ELR (cell line): ENCODE measurements at regions not wholly inside any gene's neighbourhood (a gene's known extent, or its start where the extent isn't known, plus 50 kb on each side); places are given as distances from the start of the nearest gene placed in this dataset.

Experiments used
- DNase-seq: peaks from one replicate; pipeline ENCODE4 v3.0.0-alpha.2; 2015; ENCODE audit warnings: low read depth

GRCh38 chr2:79453918-79454317 lies 58.9 kb upstream of the CTNNA2 start:
- DNase-seq, result peak; percentile 2

- DNase-seq, result no peak
Measured at GRCh38 chr2:79452651-79453050, 60.2 kb upstream of the CTNNA2 start.

- DNase-seq, result no peak
Measured at GRCh38 chr2:79447463-79447862, 65.4 kb upstream of the CTNNA2 start.

DNA sequence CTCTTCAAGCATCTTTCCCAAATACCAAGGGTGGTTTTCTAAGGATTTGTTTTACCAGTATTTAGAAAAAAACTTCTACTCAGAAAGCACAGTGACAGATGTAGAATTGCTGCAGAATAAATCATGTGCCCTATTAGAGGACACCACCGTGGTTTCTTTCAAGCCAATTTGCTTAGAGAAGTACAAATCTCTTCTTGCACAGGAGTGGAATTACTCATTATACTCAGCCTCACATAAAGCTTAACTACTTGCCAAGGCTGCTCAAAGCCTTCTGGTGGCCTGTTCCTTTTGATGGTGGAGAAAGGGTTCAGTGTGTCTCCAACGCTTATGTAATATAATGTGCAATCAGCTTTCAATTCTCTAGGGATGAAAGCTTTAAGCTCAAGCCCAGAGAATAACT lies 66.5 kb upstream of the CTNNA2 start:
- DNase-seq, result no peak

DNA sequence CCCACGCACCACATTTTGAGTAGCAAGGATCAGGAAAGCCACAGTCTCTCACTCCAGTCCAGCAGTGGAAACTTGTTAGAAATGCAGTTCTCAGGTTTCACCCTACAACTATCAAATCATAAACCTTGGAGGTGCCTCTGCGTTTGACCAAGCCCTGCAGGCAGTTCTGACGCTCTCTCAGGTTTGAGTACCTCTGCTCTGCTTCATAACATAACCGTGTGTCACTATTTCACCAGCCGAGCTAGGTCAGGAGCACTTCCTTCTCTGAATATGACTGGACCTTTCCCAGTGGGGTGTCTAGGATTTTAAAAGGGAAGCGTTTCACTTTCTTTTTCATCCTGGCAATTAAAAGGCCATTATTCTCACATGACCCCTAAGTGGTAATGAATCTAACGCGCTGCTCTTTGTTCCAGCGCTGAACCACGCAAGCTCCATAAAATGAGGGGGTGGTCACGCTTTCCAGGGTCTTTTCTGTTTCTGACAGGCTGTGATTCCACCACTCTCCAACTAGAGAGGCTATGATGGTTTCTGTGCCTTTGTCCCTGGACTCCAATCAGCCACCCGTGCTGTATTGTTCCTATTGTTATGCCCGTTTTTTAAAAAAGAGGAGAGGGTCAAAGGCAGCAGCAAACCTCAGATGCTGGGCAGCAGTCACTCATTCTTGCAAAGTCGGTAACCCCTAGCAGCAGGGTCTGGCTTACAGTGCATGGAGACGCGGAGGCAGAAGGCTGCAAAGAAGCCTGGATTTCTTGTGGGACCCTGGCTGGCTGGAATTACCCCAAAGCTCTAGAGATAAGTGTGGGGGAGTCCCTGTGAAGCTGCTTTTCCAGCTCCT lies 75.2 kb upstream of the CTNNA2 start:
- peak; percentile 1 for DNase-seq

DNA sequence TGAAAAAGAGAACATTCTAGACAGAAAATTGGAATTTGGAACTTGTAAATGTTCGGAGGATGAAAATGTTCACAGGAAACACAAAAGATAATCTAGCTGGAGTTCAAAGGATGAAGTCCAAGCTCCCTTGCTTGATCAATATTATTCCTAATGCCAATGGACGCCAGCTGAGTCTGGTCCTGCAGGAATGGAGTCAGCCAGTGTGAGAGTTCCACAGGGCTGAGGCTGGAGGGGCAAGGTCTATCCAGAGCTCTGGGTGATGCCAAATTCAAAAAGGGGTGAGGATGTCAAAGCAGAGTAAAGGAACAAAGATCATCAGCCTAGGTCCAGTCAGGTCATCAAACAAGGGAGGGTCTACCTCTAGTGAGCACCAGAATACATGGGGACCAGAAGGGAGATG lies 78.5 kb upstream of the CTNNA2 start:
- DNase-seq, result no peak

GRCh38 chr2:79432731-79433146 lies 80.1 kb upstream of the CTNNA2 start:
- no peak for DNase-seq

GRCh38 chr2:79428745-79429144 lies 84.1 kb upstream of the CTNNA2 start:
- DNase-seq, result no peak

DNA sequence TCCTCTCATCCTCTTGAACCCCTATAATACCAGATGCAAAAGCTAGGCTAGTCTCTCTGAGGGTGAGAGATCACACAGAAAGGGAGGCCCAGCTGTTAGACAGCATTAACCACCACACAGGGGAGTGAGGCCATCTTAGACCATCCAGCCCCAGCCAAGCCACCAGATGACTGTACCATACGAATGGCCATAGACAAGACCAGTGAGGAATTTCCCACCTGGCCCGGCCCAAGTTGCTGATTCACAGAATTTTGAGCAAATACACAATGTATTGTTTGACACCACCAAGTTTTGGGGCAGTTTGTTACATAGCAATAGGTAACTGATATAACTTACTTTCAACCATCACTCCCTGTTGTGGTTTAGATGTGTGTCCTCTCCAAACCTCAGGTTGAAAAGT lies 98.2 kb upstream of the CTNNA2 start:
- DNase-seq, result no peak

DNA sequence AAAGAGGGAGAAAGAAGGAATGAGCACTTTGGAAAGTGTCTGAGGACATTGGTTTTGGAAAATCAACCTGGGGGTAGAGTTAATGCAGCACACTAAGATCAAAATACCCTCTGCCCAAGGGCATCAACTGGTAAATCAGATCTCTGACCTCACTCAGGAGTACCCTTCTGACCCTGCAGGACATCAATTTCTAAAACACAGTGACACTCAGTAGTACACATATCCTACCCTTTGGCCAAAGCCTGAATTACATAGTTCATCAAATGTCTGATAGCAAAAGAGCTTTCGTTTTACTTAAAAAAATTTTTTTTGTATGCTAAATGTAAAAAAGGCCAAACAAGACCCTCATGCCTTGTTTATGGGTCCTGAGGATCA lies 118.4 kb upstream of the CTNNA2 start:
- no peak for DNase-seq

DNA sequence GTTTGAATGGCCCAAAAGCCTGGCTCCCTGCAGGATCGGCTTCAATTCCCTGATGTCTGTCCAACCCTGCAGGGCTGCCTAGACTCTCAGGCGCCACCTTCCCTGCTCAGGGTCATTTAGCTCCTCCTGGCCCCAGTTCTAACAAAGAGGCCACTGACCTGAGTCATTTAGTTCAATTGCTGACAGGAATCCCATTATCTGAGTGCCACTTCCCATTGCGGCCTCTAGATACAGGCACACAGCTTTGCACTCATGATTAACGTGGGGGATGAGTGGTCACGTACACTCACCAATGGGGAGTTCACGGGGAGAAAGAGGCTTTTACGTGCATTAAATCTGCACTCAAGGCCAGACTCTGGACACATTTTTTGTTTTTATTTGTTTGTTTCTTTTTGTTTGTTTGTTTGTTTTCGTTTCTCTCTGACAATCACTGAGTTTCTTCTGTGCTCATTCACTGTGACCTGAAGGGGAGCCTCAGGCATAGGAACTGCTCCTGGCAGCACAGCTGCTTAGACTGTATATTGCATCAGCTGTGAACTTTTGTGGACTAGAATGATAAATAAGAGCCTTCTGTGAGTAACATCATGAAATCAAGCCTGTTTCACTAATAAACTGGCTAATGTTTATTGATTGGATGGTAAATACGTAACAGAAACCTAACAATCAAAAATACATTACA lies 118.9 kb upstream of the CTNNA2 start:
- no peak for DNase-seq

DNA sequence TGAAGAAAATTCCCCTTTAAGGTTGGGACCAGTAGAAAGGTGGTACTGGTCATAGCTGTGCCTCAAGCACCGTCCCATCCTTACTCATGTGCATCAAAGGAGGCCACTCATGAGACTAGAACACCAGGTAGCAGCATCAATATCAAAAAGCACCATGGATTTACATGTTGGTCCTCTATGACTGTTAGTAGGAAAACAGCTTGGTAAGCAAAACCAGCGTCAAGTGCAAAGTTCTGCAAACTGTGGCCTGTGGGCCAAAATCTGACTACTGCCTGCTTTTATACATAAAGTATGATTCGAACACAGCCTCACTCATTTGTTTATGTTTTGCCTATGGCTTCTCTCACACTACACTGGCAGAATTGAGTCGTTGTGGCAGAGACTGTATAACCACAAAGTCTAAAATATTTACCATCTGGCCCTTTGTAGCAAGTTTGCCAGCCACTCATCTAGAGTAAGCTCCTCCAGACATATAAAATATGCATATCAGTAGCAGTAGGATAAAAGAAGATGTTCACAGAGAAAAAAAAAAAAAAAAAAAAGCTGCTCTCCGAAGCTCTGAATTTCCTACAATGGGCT lies 119.7 kb upstream of the CTNNA2 start:
- DNase-seq, result no peak

GRCh38 chr2:79389481-79389880 lies 123.4 kb upstream of the CTNNA2 start:
- DNase-seq, result no peak

DNA sequence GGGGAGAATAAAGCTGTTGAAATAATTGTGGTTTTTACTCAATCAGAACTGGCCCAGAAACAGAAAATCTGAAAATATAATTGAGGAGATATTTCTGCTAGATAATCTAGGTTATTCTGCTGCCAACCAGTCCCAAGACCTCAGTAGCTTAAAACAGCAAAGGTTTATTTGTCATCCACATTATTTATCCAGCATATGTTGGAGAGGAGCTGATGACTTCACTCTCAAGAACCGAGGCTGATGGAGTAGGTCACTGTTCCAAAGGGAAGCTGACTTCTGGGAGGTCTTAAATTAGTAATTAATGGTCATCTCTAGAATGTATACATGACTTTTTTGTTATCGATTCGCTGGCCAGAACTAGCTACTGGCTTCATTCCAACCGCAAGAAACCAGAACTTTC lies 124.8 kb upstream of the CTNNA2 start:
- DNase-seq, result no peak

GRCh38 chr2:79387431-79387830 lies 125.4 kb upstream of the CTNNA2 start:
- no peak for DNase-seq

DNA sequence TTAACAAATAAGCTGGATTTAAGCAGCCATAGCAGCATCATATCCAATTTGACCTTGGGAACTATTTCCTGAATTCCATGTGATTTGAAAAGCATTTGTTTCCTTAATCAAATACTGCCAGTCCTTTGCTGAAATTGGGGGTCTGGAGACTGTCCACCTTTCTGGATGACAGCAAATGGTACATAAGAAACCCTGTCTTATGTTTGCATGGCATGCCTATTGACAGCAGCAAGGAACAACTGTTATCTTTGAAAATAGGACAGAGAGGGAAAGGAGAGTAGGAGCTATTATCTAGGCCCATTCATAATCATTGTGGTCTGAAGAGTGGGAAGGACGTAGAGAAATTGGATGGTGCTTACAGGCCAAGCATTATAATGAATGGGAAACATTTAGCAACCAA lies 129.2 kb upstream of the CTNNA2 start:
- DNase-seq, result no peak

DNA sequence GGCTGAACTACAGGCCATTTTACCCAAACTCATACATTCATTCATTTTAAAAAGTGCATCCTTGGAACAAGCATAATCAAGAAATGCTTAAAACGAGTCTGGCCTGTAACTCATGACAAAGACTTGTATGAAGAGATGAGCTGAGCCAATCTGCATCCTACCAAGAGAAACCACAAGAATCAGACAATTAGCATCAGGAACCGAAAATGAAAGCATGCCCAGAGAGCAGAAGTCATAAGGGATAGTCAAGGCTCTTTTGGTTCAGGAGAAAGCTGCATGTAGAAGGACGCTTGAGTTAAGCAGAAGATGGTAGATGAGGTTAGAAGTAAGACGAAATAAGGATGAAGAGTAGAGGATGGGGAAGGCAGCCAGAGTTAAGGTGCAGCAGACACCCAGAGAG lies 137.0 kb upstream of the CTNNA2 start:
- DNase-seq, result no peak

DNA sequence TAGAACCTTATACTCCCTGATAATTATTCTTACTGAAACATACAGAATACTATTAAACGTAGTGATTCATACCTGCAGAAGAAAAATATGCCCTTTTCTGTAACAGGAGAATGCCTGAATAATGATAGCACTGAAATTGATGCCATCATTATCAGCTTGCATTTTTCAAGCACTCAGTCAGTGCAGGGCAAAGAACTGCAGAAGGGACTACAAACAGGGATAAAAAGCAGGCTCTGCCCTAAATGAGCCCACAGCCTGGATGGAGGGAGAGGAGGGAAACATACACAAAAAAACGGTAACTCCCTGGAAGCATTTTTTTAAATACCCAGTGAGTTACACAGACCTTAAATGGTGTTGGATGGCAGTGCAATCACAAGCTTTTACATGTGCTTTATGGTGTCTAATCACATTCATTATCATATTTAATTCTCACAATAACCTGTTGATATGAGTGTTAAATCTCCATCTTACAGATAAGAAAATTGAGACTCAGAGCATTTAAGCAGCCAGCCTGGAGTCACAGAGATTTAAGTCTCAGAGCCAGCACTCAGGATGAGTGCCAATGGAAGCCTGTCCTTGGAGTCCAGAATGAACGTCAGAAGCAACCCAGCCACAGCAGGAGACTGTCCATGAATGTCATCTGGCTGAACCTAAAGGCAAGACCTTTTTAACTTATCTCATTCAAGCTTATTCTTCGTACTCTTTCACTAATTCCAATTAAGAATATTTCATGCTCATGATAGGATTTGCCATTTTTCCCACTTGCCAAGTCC lies 139.3 kb upstream of the CTNNA2 start:
- no peak for DNase-seq

- DNase-seq, result no peak
Measured at GRCh38 chr2:79370976-79371538, 141.8 kb upstream of the CTNNA2 start.

DNA sequence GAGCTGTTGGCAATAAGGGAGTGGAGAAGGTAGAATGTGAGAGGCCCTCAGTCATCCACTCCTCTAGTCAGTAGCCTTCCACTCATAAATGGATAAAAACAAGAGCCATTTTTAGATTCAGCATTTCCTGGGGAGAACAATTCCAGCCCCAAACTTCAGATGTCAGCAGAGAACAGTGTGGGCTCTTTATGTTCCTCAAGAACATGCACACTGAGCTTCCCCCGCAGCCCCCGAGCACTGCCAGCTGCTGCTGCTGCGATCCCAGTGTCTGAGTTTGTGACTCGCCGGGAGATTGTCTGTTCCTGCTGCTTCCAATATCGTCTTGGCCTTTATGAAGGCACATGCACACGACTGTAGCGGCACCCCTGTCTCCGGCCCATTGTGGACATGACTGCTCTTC lies 143.7 kb upstream of the CTNNA2 start:
- no peak for DNase-seq

DNA sequence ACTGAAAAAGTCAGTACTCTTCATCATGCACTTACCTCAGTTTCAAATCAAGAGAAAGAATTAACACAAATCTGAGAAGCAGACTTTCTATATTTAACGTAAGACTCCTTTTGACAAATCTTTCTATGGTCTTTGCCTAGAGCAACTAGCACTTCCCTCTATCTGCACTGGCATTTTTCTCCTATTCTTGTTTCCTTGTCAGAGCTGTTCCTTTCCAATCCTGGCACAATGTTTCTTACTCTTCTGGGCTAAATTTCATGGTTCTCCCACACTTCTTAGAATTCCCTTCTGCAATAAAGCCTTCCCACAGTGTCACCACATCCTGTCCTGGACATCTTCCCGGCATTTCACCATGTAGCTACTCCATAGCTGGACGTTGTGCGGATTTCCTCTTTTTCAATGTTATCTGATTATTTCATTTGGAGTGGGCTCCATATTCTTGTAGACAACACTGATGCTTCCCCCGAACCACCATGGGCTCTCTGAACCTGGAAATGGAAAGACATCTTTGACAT lies 144.7 kb upstream of the CTNNA2 start:
- no peak for DNase-seq

- DNase-seq, result no peak
Measured at GRCh38 chr2:79359419-79359818, 153.4 kb upstream of the CTNNA2 start.
